ENCODE measurements at regions not wholly inside any gene's neighbourhood (a gene's known extent, or its start where the extent isn't known, plus 50 kb on each side); places are given as distances from the start of the nearest gene placed in this dataset.

GRCh38 chr2:30084915-30085314 lies 61.9 kb upstream of the YPEL5 start:
- TF ChIP-seq ZNF219 (CRISPR knock-in tag; IDR thresholded peaks at IDR 0.05; ENCODE audit: borderline replicate concordance) (no peak), IRF2 (CRISPR knock-in tag; IDR thresholded peaks at IDR 0.05; ENCODE audit: borderline replicate concordance, low read depth) (no peak), STAT6 (CRISPR knock-in tag; conservative IDR thresholded peaks at IDR 0.05; ENCODE audit: low read depth) (no peak), CREM (CRISPR knock-in tag; IDR thresholded peaks at IDR 0.05) (no peak), CTCF (IDR thresholded peaks at IDR 0.05) (no peak), ZNF425 (CRISPR knock-in tag; conservative IDR thresholded peaks at IDR 0.05) (no peak), CDX4 (CRISPR knock-in tag; IDR thresholded peaks at IDR 0.05; ENCODE audit: borderline replicate concordance) (no peak), FOXP1 (CRISPR knock-in tag; IDR thresholded peaks at IDR 0.05; ENCODE audit: borderline replicate concordance) (no peak), SMAD4 (CRISPR knock-in tag; IDR thresholded peaks at IDR 0.05) (no peak), NFATC4 (CRISPR knock-in tag; IDR thresholded peaks at IDR 0.05) (no peak), SMAD3 (CRISPR knock-in tag; IDR thresholded peaks at IDR 0.05; ENCODE audit: borderline replicate concordance) (no peak), SOX15 (CRISPR knock-in tag; IDR thresholded peaks at IDR 0.05) (no peak)
- H3K9me3 Mint-ChIP-seq = no peaks in the 10 kb centered on the region
- DNase-seq (ENCODE audit: low spot score) = no peak
- ChIA-PET CTCF (interaction anchor here (0.6 to 1.2 kb wide), 2 partner anchors 13 to 119 kb away, joined by 4 to 5 read pairs; no protein-coding TSS in a partner anchor), POLR2A (no interaction called here)
- no peak overlapping the region for H3K27ac Mint-ChIP-seq
- ATAC-seq = no peak; the same call in 1 of the 2 replicates
- H3K4me1 Mint-ChIP-seq = peaks cover 4% of the 10 kb centered on the region
- H3K27me3 Mint-ChIP-seq (ENCODE audit: low read depth) = no peaks in the 10 kb centered on the region
- no peak overlapping the region for H3K4me3 Mint-ChIP-seq
- H3K36me3 Mint-ChIP-seq = no peaks in the 10 kb centered on the region

GRCh38 chr2:30089171-30089570 lies 57.6 kb upstream of the YPEL5 start:
- ATAC-seq = no peak
- ChIA-PET CTCF (interaction anchor here (1.0 kb wide), 1 partner anchor 27 kb away, joined by 3 read pairs; no protein-coding TSS in a partner anchor), POLR2A (no interaction called here)
- no peak for DNase-seq (ENCODE audit: low spot score)
- Mint-ChIP-seq H3K9me3 (peaks cover 10% of the 10 kb centered on the region), H3K4me3 (no peak overlapping the region), H3K27me3 (ENCODE audit: low read depth) (peaks cover 2% of the 10 kb centered on the region; the same call in 1 of the 2 replicates), H3K27ac (no peak overlapping the region), H3K36me3 (peaks cover 3% of the 10 kb centered on the region; the same call in 1 of the 2 replicates), H3K4me1 (peaks cover 4% of the 10 kb centered on the region)
- TF ChIP-seq IRF1 (CRISPR knock-in tag; IDR thresholded peaks at IDR 0.05) = no peak
- no peak for TF ChIP-seq ZNF671 (CRISPR knock-in tag; IDR thresholded peaks at IDR 0.05)
- no peak for TF ChIP-seq FOXK1 (CRISPR knock-in tag; IDR thresholded peaks at IDR 0.05)

All from WTC11 (cell line).